Parathyroid adenoma (tissue), 2 donors: ENCODE measurements at regions not wholly inside any gene's neighbourhood (a gene's known extent, or its start where the extent isn't known, plus 50 kb on each side); places are given as distances from the start of the nearest gene placed in this dataset.

Experiments used
- H2AFZ ChIP-seq: fragments of 300-600 bp; sonication (generic); one replicate; pipeline ENCODE4 v1.7.0; 2017; ENCODE audit warnings: antibody characterized with exemption, mild to moderate bottlenecking
- H3K27ac ChIP-seq: fragments of 300-600 bp; sonication (generic); one replicate; pipeline ENCODE4 v1.7.0; 2017
- H3K27me3 ChIP-seq: fragments of 300-600 bp; sonication (generic); one replicate; pipeline ENCODE4 v1.7.0; 2017; ENCODE audit warnings: low read length; ENCODE audit not compliant: control insufficient read depth, insufficient read depth
- H3K36me3 ChIP-seq: fragments of 300-600 bp; sonication (generic); one replicate; pipeline ENCODE4 v1.7.0; 2017; ENCODE audit warnings: low read length; ENCODE audit not compliant: control insufficient read depth, insufficient read depth
- H3K4me1 ChIP-seq: fragments of 300-600 bp; sonication (generic); one replicate; pipeline ENCODE4 v1.7.0; 2017; ENCODE audit warnings: control low read depth
- H3K4me2 ChIP-seq: fragments of 300-600 bp; sonication (generic); one replicate; pipeline ENCODE4 v1.7.0; 2017; ENCODE audit warnings: low read length
- H3K4me3 ChIP-seq: fragments of 300-600 bp; sonication (generic); one replicate; pipeline ENCODE4 v1.7.0; 2017; ENCODE audit warnings: low read depth, low read length
- H3K79me2 ChIP-seq: fragments of 300-600 bp; sonication (generic); one replicate; pipeline ENCODE4 v1.7.0; 2017; ENCODE audit warnings: control low read depth
- H3K9ac ChIP-seq: fragments of 300-600 bp; sonication (generic); one replicate; pipeline ENCODE4 v1.7.0; 2017; ENCODE audit warnings: mild to moderate bottlenecking
- H3K9me3 ChIP-seq: fragments of 300-600 bp; sonication (generic); one replicate; pipeline ENCODE4 v1.7.0; 2017; ENCODE audit warnings: low read length; ENCODE audit not compliant: control insufficient read depth
- TF ChIP-seq, protein P1 (sequence below): fragments of 300-600 bp; sonication (generic); IDR thresholded peaks from one replicate; pipeline ENCODE4 v1.7.0; 2017; ENCODE audit warnings: antibody characterized with exemption, mild to moderate bottlenecking
- donor health status: primary hyperparathyroidism.

DNA sequence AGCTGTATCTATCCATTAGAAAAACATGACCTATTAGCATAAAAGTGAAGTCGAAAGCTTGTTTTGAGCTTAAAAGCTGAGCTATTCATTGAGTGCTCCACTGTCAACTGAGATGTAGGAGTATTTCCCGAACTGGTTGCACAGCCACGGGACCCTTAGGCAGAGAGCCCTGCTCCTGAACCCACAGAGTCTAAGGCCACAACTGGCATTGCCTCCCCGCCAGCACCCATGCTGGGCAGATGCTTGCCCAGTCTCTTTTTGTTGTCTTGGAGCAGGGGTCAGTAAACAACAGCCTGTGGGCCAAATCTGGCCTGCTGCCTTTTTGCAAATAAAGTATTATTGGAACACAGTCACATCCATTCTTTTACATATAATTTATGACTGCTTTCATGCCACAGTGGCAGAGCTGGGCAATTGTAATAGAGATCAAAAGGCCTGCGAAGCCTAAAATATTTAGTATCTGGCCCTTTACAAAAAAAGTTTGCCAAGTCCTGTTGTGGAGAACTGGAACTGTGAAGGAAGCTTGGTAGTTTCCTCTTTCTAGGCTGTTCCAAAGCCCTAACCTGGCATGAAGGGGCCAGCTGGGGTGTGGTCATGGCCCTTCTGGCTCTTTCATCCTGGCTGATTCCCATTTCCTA lies 58.4 kb upstream of the WAPL start:
- H3K79me2 ChIP-seq: no peaks in the 10 kb centered on the region
- H3K9me3 ChIP-seq: no peaks in the 10 kb centered on the region
- no peak overlapping the region for H3K9ac ChIP-seq
- TF ChIP-seq, protein P1, sequence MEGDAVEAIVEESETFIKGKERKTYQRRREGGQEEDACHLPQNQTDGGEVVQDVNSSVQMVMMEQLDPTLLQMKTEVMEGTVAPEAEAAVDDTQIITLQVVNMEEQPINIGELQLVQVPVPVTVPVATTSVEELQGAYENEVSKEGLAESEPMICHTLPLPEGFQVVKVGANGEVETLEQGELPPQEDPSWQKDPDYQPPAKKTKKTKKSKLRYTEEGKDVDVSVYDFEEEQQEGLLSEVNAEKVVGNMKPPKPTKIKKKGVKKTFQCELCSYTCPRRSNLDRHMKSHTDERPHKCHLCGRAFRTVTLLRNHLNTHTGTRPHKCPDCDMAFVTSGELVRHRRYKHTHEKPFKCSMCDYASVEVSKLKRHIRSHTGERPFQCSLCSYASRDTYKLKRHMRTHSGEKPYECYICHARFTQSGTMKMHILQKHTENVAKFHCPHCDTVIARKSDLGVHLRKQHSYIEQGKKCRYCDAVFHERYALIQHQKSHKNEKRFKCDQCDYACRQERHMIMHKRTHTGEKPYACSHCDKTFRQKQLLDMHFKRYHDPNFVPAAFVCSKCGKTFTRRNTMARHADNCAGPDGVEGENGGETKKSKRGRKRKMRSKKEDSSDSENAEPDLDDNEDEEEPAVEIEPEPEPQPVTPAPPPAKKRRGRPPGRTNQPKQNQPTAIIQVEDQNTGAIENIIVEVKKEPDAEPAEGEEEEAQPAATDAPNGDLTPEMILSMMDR: no peak
- H3K4me3 ChIP-seq: no peak overlapping the region
- no peaks in the 10 kb centered on the region for H3K36me3 ChIP-seq
- no peak overlapping the region for H3K4me2 ChIP-seq
- H3K27me3 ChIP-seq: no peaks in the 10 kb centered on the region
- no peaks in the 10 kb centered on the region for H3K4me1 ChIP-seq
- H2AFZ ChIP-seq: peak overlapping the region; percentile 65
- no peak overlapping the region for H3K27ac ChIP-seq

DNA sequence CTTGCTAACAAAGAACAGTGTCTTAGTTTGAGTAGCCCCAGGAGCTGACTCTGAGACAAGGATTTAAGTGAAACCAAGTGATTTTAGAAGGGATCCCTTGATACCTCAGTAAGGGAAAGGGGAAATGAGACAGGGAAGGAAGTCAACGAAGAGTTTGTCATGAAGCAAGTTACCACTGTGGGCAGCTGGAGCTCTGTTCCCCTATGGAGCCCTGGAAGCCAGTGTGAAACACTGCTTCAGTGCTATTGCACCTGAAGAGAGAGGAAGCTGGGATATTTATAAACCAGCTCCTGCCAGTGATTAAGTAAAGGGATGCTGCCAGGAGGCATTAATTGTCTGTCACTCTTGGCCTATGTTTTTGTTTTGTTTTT lies 58.9 kb upstream of the WAPL start:
- Histone ChIP-seq H3K4me3 (no peak overlapping the region), H3K9ac (no peak overlapping the region), H3K9me3 (no peaks in the 10 kb centered on the region), H2AFZ (peak overlapping the region; percentile 65), H3K27me3 (no peaks in the 10 kb centered on the region), H3K4me2 (no peak overlapping the region), H3K4me1 (no peaks in the 10 kb centered on the region), H3K36me3 (no peaks in the 10 kb centered on the region), H3K27ac (no peak overlapping the region), H3K79me2 (no peaks in the 10 kb centered on the region)
- TF ChIP-seq, protein P1: no peak

DNA sequence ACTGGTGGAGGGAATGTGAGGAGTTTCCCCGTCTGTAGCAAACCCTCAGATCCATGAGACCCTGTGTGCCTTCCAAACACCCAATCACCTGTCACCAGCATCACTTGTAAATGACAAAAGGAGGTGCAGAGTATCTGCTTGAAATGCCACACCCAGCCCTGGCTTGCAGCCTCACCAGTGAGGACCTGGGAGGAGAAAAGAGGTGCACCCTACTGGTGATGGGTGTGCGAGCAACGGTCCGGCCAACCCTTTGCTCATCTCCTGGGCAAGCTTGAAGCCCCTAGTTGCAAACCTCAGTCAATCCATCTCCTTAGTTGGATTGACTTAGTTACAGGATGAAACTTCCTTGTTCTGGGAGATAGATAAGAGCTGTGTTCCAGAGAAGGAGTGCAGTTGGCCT lies 62.4 kb upstream of the WAPL start:
- Histone ChIP-seq H3K9ac (no peak overlapping the region), H3K9me3 (no peaks in the 10 kb centered on the region), H3K27me3 (no peaks in the 10 kb centered on the region), H3K4me2 (no peak overlapping the region), H3K4me3 (no peak overlapping the region), H3K27ac (no peak overlapping the region), H3K36me3 (no peaks in the 10 kb centered on the region), H3K4me1 (no peaks in the 10 kb centered on the region), H3K79me2 (no peaks in the 10 kb centered on the region), H2AFZ (no peak overlapping the region)
- TF ChIP-seq, protein P1: no peak

DNA sequence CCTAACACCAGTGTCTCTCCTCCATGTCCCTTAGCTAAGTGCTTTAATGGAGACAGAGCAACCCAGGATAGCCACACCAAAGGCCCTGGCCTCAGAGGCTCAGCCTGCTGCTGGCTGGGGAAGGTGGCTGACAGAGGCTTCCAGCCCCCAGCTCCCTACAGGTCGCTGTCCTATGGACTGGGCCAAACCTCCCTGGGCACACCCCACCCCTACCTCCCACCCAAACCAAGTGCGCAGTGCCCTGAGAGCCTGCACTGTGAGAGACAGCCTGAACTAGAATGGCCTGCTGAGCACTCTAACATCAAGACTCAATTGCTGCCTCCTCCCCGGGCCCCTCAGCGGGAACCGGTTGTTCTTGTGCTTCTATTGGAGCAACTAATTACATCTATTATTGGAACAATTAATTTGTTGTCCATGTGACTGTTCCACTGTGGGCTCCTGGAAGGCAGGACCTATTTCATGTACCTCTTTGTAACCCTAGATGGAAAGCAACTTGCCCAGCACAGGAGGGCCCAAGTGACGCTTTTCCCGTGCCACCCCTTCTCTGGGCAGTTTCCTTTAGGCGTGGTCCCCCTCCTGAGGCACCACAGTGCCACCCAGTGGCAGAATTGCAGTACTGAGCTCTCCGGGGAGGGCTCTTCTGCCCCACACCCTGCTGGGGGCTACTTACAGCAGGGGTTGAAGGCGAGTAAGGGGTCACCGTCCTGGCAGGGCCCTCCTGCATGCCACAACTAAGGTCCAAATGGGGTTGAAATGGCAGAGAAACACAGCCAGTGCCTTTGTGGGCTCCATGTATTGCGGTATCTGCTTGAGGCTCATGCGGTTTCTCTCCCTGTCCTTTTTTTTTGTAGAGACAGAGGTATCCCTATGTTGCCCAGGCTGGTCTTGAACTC lies 63.7 kb upstream of the WAPL start:
- TF ChIP-seq, protein P1: peak; percentile 98
- Histone ChIP-seq H3K4me1 (no peaks in the 10 kb centered on the region), H3K79me2 (no peaks in the 10 kb centered on the region), H3K9me3 (no peaks in the 10 kb centered on the region), H3K9ac (no peak overlapping the region), H3K27me3 (no peaks in the 10 kb centered on the region), H3K36me3 (no peaks in the 10 kb centered on the region), H3K4me3 (no peak overlapping the region), H3K4me2 (no peak overlapping the region), H3K27ac (peak overlapping the region; percentile 22), H2AFZ (peak overlapping the region; percentile 68)
